Upper lobe of left lung (tissue), 6 donors: ENCODE measurements at regions not wholly inside any gene's neighbourhood (a gene's known extent, or its start where the extent isn't known, plus 50 kb on each side); places are given as distances from the start of the nearest gene placed in this dataset.

ENCODE experiments used
- ATAC-seq, 2 donors: fragments of 200-7000 bp; cut with Tn5 transposase; one replicate each; pipeline ENCODE4 v1.9.1; 2022; ENCODE audit warnings: mild to moderate bottlenecking in 2 of 2, moderate library complexity in 2 of 2; ENCODE audit not compliant: low FRiP score in 2 of 2
- DNase-seq, 2 donors: peaks; one replicate each; pipeline ENCODE4 v3.0.0-alpha.2; 2019 to 2020
- H3K27ac ChIP-seq, 4 donors: fragments of 200-600 bp; sonication (generic); one replicate each; pipeline ENCODE4 v1.5.1; 2016 to 2019
- H3K27me3 ChIP-seq, 4 donors: fragments of 200-600 bp; sonication (generic); one replicate each; pipeline ENCODE4 v1.5.1; 2017 to 2019
- H3K36me3 ChIP-seq, 4 donors: fragments of 200-600 bp; sonication (generic); one replicate each; pipeline ENCODE4 v1.5.1; 2016 to 2019
- H3K4me1 ChIP-seq, 4 donors: fragments of 200-600 bp; sonication (generic); one replicate each; pipeline ENCODE4 v1.5.1; 2018 to 2019
- H3K4me3 ChIP-seq, 4 donors: fragments of 200-600 bp; sonication (generic); one replicate each; pipeline ENCODE4 v1.5.1; 2017 to 2019; ENCODE audit warnings: mild to moderate bottlenecking in 2 of 4, moderate library complexity in 1 of 4
- H3K9me3 ChIP-seq, 4 donors: fragments of 200-600 bp; sonication (generic); one replicate each; pipeline ENCODE4 v1.5.1; 2018 to 2019
- EP300 ChIP-seq, 4 donors: sonication (generic); formaldehyde crosslinking; IDR thresholded peaks; one replicate each; pipeline ENCODE4 v1.5.1; 2017; ENCODE audit warnings: antibody characterized with exemption in 4 of 4, control low read depth in 2 of 4
- POLR2A ChIP-seq, 4 donors: fragments of 450-650 bp; IDR thresholded peaks; one replicate each; pipeline ENCODE4 v1.5.1; 2016 to 2017; ENCODE audit warnings: antibody characterized with exemption in 4 of 4, mild to moderate bottlenecking in 2 of 4
- POLR2AphosphoS5 ChIP-seq, 2 donors: sonication (generic); formaldehyde crosslinking; IDR thresholded peaks; one replicate each; pipeline ENCODE4 v1.5.1; 2017; ENCODE audit warnings: antibody characterized with exemption in 2 of 2
- WGBS, 2 donors: methylation state at CpG; one replicate each; pipeline ENCODE4 v1.1.5; 2017 to 2018; 5-methylcytosine and 5-hydroxymethylcytosine counted together
- TF ChIP-seq, protein P1 (sequence below), 6 experiments: fragments of 450-650 bp in 4 of 6; fragments of 200-600 bp in 2 of 6; sonication (generic) in 2 of 6; IDR thresholded peaks; one replicate each; pipeline ENCODE4 v1.5.1; 2016 to 2019; ENCODE audit warnings: antibody characterized with exemption in 6 of 6
- donor health status: DM: no; HTN: no; CAD: no; lungs with moderate emphysema.
- donor health status: DM: no; HTN: yes; CAD: no; lungs with severe emphysema.

DNA sequence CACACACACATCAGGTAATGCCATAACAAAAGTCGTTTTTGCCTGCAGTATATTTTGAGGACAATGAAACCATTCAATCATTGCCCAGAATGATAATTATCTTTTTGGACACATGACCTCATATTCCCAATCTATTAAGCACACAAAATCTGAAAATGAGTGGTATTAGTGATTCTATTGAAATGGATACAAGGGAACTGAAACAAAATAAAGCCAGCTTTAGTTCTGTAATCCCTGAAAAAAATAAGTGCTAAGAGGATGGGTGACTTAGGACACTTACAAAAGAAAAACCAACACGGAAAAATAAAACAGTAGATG is 128.3 kb upstream of the MAF start:
- H3K9me3 ChIP-seq = no peaks in the 10 kb centered on the region
- H3K4me1 ChIP-seq = no peaks in the 10 kb centered on the region
- H3K27ac ChIP-seq = no peak overlapping the region
- 70 to 72% methylated on average over 2 of the region's 2 CpGs for WGBS, 2 donors
- TF ChIP-seq POLR2AphosphoS5 (IDR thresholded peaks at IDR 0.05) (no peak), EP300 (IDR thresholded peaks at IDR 0.05) (no peak), POLR2A (IDR thresholded peaks at IDR 0.05) (no peak)
- TF ChIP-seq, protein P1, sequence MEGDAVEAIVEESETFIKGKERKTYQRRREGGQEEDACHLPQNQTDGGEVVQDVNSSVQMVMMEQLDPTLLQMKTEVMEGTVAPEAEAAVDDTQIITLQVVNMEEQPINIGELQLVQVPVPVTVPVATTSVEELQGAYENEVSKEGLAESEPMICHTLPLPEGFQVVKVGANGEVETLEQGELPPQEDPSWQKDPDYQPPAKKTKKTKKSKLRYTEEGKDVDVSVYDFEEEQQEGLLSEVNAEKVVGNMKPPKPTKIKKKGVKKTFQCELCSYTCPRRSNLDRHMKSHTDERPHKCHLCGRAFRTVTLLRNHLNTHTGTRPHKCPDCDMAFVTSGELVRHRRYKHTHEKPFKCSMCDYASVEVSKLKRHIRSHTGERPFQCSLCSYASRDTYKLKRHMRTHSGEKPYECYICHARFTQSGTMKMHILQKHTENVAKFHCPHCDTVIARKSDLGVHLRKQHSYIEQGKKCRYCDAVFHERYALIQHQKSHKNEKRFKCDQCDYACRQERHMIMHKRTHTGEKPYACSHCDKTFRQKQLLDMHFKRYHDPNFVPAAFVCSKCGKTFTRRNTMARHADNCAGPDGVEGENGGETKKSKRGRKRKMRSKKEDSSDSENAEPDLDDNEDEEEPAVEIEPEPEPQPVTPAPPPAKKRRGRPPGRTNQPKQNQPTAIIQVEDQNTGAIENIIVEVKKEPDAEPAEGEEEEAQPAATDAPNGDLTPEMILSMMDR (IDR thresholded peaks at IDR 0.05) = no peak
- no peak for DNase-seq
- H3K4me3 ChIP-seq = no peak overlapping the region
- no peak for ATAC-seq
- no peaks in the 10 kb centered on the region for H3K36me3 ChIP-seq
- H3K27me3 ChIP-seq = no peaks in the 10 kb centered on the region

DNA sequence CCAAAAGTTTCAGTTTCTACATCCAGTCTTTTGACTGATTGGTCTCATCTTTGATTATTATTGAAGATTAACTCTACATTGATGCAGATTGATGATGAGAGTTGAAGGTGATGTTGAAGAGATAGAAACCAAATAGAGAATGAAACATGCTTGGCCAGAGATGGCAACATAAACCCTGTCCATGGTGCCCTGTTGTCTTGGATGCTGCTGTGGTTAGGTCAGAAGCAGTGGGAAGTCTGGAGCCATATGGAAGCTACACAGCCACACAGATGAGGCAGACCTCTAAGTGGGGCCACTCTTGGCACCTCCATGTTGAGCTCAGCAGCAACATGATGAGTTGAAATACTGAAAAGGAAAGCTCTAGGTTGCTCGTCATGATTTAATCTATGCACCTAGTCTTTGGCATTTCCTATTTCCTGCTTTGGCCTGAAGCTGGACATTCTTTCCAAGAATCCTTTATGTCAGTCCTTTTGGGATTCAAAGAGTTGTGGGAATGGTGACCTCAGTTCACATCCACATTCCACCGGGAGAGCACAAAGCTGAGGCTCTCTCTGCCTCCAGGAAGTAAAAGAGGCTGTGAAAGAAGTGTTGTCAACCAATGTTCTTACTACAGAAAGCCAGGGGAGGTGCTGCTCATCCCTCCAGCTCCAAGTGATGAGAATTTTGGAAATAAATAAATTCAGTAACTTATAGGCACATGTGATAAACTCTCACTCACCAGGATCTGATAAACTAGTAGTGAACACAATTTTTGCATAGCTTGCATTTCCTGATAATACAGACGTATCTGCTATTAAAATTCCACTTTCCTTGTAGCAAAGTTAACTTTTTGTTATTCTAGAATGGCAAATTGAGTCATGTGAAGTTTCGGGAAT is 127.7 kb upstream of the MAF start:
- DNase-seq (no peak), ATAC-seq (no peak)
- TF ChIP-seq POLR2AphosphoS5 (IDR thresholded peaks at IDR 0.05) (no peak), POLR2A (IDR thresholded peaks at IDR 0.05) (no peak), EP300 (IDR thresholded peaks at IDR 0.05) (no peak)
- TF ChIP-seq, protein P1 (IDR thresholded peaks at IDR 0.05) = no peak
- no peak overlapping the region for H3K27ac ChIP-seq
- H3K4me1 ChIP-seq = no peaks in the 10 kb centered on the region
- H3K4me3 ChIP-seq = no peak overlapping the region
- H3K36me3 ChIP-seq = no peaks in the 10 kb centered on the region
- H3K27me3 ChIP-seq = no peaks in the 10 kb centered on the region
- no peaks in the 10 kb centered on the region for H3K9me3 ChIP-seq
- 66 to 68% methylated on average over 4 of the region's 4 CpGs for WGBS, 2 donors

DNA sequence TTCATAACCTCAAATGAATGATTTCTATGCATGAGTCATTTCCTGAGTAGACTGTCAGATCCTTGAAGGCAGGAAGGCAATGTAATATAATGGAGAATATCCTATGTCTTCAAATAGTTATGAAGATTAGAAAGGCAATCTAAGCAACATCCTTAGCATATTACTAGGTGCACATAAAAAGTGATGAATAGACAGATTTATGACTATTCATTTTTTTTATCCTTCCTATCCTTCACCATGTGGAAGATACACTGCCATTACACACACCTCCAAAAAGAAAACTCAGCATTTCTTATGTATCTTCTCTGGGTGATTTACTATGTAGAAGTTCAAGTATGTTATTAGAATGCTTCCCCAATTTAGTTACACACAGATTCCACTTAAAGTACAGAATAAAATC is 126.4 kb upstream of the MAF start:
- Histone ChIP-seq H3K27me3 (no peaks in the 10 kb centered on the region), H3K4me1 (no peaks in the 10 kb centered on the region), H3K4me3 (no peak overlapping the region), H3K27ac (no peak overlapping the region), H3K9me3 (no peaks in the 10 kb centered on the region), H3K36me3 (no peaks in the 10 kb centered on the region)
- no peak for ATAC-seq
- TF ChIP-seq EP300 (IDR thresholded peaks at IDR 0.05) = no peak
- TF ChIP-seq, protein P1 (IDR thresholded peaks at IDR 0.05) = no peak
- TF ChIP-seq POLR2A (IDR thresholded peaks at IDR 0.05) = no peak
- no peak for TF ChIP-seq POLR2AphosphoS5 (IDR thresholded peaks at IDR 0.05)
- DNase-seq = no peak

DNA sequence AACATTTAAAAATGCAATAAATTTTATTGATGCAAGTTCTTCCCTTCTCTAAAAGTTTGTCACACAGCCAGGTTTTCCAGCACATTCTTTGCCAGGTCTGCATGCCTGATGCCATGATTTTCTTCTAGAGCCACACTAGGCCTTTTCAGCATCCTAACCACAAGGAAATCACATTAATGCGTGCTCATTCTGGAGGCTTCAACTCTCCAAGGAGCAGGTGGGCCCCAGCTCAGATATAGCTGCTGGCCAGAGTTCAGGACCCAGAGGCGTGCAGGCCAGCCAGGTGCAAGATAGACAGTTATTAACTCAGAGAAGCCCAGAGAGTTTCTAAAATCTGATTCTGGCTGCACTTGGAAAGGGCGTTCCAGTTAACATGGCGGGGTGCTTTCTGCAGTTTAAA is 124.5 kb upstream of the MAF start:
- TF ChIP-seq, protein P1 (IDR thresholded peaks at IDR 0.05) = no peak
- TF ChIP-seq POLR2AphosphoS5 (IDR thresholded peaks at IDR 0.05) (no peak), POLR2A (IDR thresholded peaks at IDR 0.05) (no peak), EP300 (IDR thresholded peaks at IDR 0.05) (no peak)

More for the DNA sequence above, 124.5 kb upstream of the MAF start:
- no peaks in the 10 kb centered on the region for H3K27me3 ChIP-seq
- H3K4me3 ChIP-seq = no peak overlapping the region
- H3K36me3 ChIP-seq = no peaks in the 10 kb centered on the region
- 90 to 95% methylated on average over 4 of the region's 4 CpGs for WGBS, 2 donors
- no peak overlapping the region for H3K27ac ChIP-seq
- DNase-seq = no peak
- ATAC-seq = no peak
- peaks cover 0 to 4% (median 0%) of the 10 kb centered on the region in 4 donors for H3K4me1 ChIP-seq
- H3K9me3 ChIP-seq = no peaks in the 10 kb centered on the region
